ENCODE measurements at regions not wholly inside any gene's neighbourhood (a gene's known extent, or its start where the extent isn't known, plus 50 kb on each side); places are given as distances from the start of the nearest gene placed in this dataset.

GRCh38 chr7:52647046-52647445 is 388.4 kb upstream of the POM121L12 start:
- no peak for TF ChIP-seq CTCF (IDR thresholded peaks at IDR 0.05)
- TF ChIP-seq POLR2A (IDR thresholded peaks at IDR 0.05): no peak

All from right lobe of liver (tissue), 4 donors.